ENCODE measurements at regions not wholly inside any gene's neighbourhood (a gene's known extent, or its start where the extent isn't known, plus 50 kb on each side); places are given as distances from the start of the nearest gene placed in this dataset.

- Mint-ChIP-seq H3K36me3 (ENCODE audit: low read depth) (no peaks in the 10 kb centered on the region), H3K4me3 (no peak overlapping the region), H3K27me3 (peaks cover 4% of the 10 kb centered on the region), H3K27ac (no peak overlapping the region), H3K9me3 (no peaks in the 10 kb centered on the region), H3K4me1 (ENCODE audit: low read depth) (no peaks in the 10 kb centered on the region)
- no peaks in the 10 kb centered on the region for H3K27me3 ChIP-seq (ENCODE audit: control insufficient read depth in 1 of 2, insufficient read depth in 2 of 2, low read length in 2 of 2)
- intact Hi-C loops (cut with DNase I, micrococcal nuclease): no loop called here
- H3K4me1 ChIP-seq (ENCODE audit: insufficient read depth, low read length): no peaks in the 10 kb centered on the region
- DNase-seq: no peak
- ATAC-seq (ENCODE audit: poor library complexity): no peak
- no peaks in the 10 kb centered on the region for H3K36me3 ChIP-seq (ENCODE audit: insufficient read depth, low read length)
- H3K4me3 ChIP-seq (ENCODE audit: low read length): no peak overlapping the region
- no peaks in the 10 kb centered on the region for H3K9me3 ChIP-seq (ENCODE audit: control insufficient read depth in 1 of 2, insufficient read depth in 1 of 2, low read length in 2 of 2)
- TF ChIP-seq, protein P1, sequence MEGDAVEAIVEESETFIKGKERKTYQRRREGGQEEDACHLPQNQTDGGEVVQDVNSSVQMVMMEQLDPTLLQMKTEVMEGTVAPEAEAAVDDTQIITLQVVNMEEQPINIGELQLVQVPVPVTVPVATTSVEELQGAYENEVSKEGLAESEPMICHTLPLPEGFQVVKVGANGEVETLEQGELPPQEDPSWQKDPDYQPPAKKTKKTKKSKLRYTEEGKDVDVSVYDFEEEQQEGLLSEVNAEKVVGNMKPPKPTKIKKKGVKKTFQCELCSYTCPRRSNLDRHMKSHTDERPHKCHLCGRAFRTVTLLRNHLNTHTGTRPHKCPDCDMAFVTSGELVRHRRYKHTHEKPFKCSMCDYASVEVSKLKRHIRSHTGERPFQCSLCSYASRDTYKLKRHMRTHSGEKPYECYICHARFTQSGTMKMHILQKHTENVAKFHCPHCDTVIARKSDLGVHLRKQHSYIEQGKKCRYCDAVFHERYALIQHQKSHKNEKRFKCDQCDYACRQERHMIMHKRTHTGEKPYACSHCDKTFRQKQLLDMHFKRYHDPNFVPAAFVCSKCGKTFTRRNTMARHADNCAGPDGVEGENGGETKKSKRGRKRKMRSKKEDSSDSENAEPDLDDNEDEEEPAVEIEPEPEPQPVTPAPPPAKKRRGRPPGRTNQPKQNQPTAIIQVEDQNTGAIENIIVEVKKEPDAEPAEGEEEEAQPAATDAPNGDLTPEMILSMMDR (IDR thresholded peaks at IDR 0.05): no peak
- no peak overlapping the region for H3K27ac ChIP-seq (ENCODE audit: low read depth in 1 of 2, low read length in 2 of 2)
- POLR2A ChIA-PET: no interaction called here
- CTCF ChIA-PET: no interaction called here
These were observed 56.8 kb upstream of the OLFM1 start for GRCh38 chr9:135030566-135031226.

- no peak overlapping the region for H3K4me3 ChIP-seq (ENCODE audit: low read length)
- DNase-seq (no peak), ATAC-seq (ENCODE audit: poor library complexity) (no peak)
- H3K27ac ChIP-seq (ENCODE audit: low read depth in 1 of 2, low read length in 2 of 2): no peak overlapping the region
- no peaks in the 10 kb centered on the region for H3K36me3 ChIP-seq (ENCODE audit: insufficient read depth, low read length)
- Mint-ChIP-seq H3K27ac (no peak overlapping the region), H3K36me3 (ENCODE audit: low read depth) (no peaks in the 10 kb centered on the region), H3K27me3 (peaks cover 6% of the 10 kb centered on the region), H3K4me3 (no peak overlapping the region), H3K9me3 (no peaks in the 10 kb centered on the region), H3K4me1 (ENCODE audit: low read depth) (no peaks in the 10 kb centered on the region)
- CTCF ChIA-PET: no interaction called here
- TF ChIP-seq, protein P1 (IDR thresholded peaks at IDR 0.05): no peak
- intact Hi-C loops (cut with DNase I, micrococcal nuclease): no loop called here
- POLR2A ChIA-PET: no interaction called here
- H3K9me3 ChIP-seq (ENCODE audit: control insufficient read depth in 1 of 2, insufficient read depth in 1 of 2, low read length in 2 of 2): no peaks in the 10 kb centered on the region
- H3K4me1 ChIP-seq (ENCODE audit: insufficient read depth, low read length): no peaks in the 10 kb centered on the region
- peaks cover 0 to 2% of the 10 kb centered on the region in 2 experiments for H3K27me3 ChIP-seq (ENCODE audit: control insufficient read depth in 1 of 2, insufficient read depth in 2 of 2, low read length in 2 of 2)
These were observed 55.2 kb upstream of the OLFM1 start for GRCh38 chr9:135032041-135032835.

GRCh38 chr9:135032868-135033460, 54.5 kb upstream of the OLFM1 start:
- DNase-seq (peak in 1 of 14 experiments; percentile 26), ATAC-seq (ENCODE audit: poor library complexity) (no peak)
- H3K4me3 ChIP-seq (ENCODE audit: low read length): no peak overlapping the region
- Mint-ChIP-seq H3K9me3 (no peaks in the 10 kb centered on the region), H3K27ac (no peak overlapping the region), H3K4me1 (ENCODE audit: low read depth) (no peaks in the 10 kb centered on the region), H3K4me3 (no peak overlapping the region), H3K27me3 (peaks cover 6% of the 10 kb centered on the region), H3K36me3 (ENCODE audit: low read depth) (no peaks in the 10 kb centered on the region)
- peaks cover 0 to 2% of the 10 kb centered on the region in 2 experiments for H3K27me3 ChIP-seq (ENCODE audit: control insufficient read depth in 1 of 2, insufficient read depth in 2 of 2, low read length in 2 of 2)
- no peaks in the 10 kb centered on the region for H3K9me3 ChIP-seq (ENCODE audit: control insufficient read depth in 1 of 2, insufficient read depth in 1 of 2, low read length in 2 of 2)
- intact Hi-C loops (cut with DNase I, micrococcal nuclease): no loop called here
- H3K36me3 ChIP-seq (ENCODE audit: insufficient read depth, low read length): no peaks in the 10 kb centered on the region
- H3K4me1 ChIP-seq (ENCODE audit: insufficient read depth, low read length): no peaks in the 10 kb centered on the region
- POLR2A ChIA-PET: no interaction called here
- CTCF ChIA-PET: no interaction called here
- TF ChIP-seq, protein P1 (IDR thresholded peaks at IDR 0.05): no peak
- no peak overlapping the region for H3K27ac ChIP-seq (ENCODE audit: low read depth in 1 of 2, low read length in 2 of 2)
